ENCODE measurements at regions not wholly inside any gene's neighbourhood (a gene's known extent, or its start where the extent isn't known, plus 50 kb on each side); places are given as distances from the start of the nearest gene placed in this dataset.

- no TSS peak for BruUV-seq (replicated peaks)
- intact Hi-C loops (cut with micrococcal nuclease): no loop called here
- ChIA-PET POLR2A (no interaction called here), CTCF (no interaction called here)
- Histone ChIP-seq H3K79me2 (ENCODE audit: control insufficient read depth, insufficient read depth, low read length) (no peaks in the 10 kb centered on the region), H2AFZ (ENCODE audit: low read depth, low read length) (no peak overlapping the region), H3K4me3 (replicated peaks in 1 of 3; ENCODE audit: insufficient read depth in 1 of 3, low read depth in 1 of 3, low read length in 3 of 3) (no peak overlapping the region), H3K4me2 (ENCODE audit: insufficient read depth, low read length) (no peak overlapping the region), H3K9me1 (replicated peaks; ENCODE audit: control insufficient read depth, extremely low read depth, insufficient read depth, low read length) (no peaks in the 10 kb centered on the region), H3K4me1 (ENCODE audit: control insufficient read depth, extremely low read depth, insufficient read depth, low read length) (no peaks in the 10 kb centered on the region), H3K9ac (replicated peaks; ENCODE audit: extremely low read depth, insufficient read depth, low read length) (no peak overlapping the region), H3K27ac (ENCODE audit: insufficient read depth, low read depth, low read length) (no peak overlapping the region), H4K20me1 (replicated peaks; ENCODE audit: control insufficient read depth, extremely low read depth, insufficient read depth, low read length) (no peaks in the 10 kb centered on the region), H3K36me3 (ENCODE audit: control insufficient read depth in 2 of 2, extremely low read depth in 1 of 2, insufficient read depth in 2 of 2, low read length in 2 of 2) (no peaks in the 10 kb centered on the region), H3K27me3 (ENCODE audit: control insufficient read depth in 2 of 2, insufficient read depth in 2 of 2, low read length in 2 of 2) (no peaks in the 10 kb centered on the region), H3K9me3 (replicated peaks; ENCODE audit: control insufficient read depth, insufficient read depth, low read length) (no peaks in the 10 kb centered on the region)
- no peak for TF ChIP-seq JUN (IDR thresholded peaks at IDR 0.05; ENCODE audit: borderline replicate concordance, insufficient read depth, insufficient read length, low read depth)
- no peak for TF ChIP-seq POLR2A (IDR thresholded peaks at IDR 0.05; ENCODE audit: low read depth, low read length)
- TF ChIP-seq FOS (IDR thresholded peaks at IDR 0.05; ENCODE audit: borderline replicate concordance, insufficient read depth, low read length): no peak
- TF ChIP-seq EZH2 (IDR thresholded peaks at IDR 0.05; ENCODE audit: borderline replicate concordance, low read depth, low read length, severe bottlenecking): no peak
- TF ChIP-seq MAX (IDR thresholded peaks at IDR 0.05; ENCODE audit: insufficient read depth, insufficient read length): no peak
- TF ChIP-seq GATA2 (IDR thresholded peaks at IDR 0.05; ENCODE audit: insufficient read depth, insufficient read length, low read depth, low read length): no peak
- no peak for DNase-seq (ENCODE audit: low read depth, low spot score)
- dilution Hi-C loops (cut with MboI; ENCODE audit: extremely low pct_ligation_motif_present, low sequenced_read_pairs): no loop called here
- FAIRE-seq: no peak
These were observed 58.7 kb upstream of the CCND2 start for GRCh38 chr12:4214877-4215228.

GRCh38 chr12:4213471-4213870 is 60.1 kb upstream of the CCND2 start:
- Histone ChIP-seq H3K9me3 (replicated peaks; ENCODE audit: control insufficient read depth, insufficient read depth, low read length) (no peaks in the 10 kb centered on the region), H3K27me3 (ENCODE audit: control insufficient read depth in 2 of 2, insufficient read depth in 2 of 2, low read length in 2 of 2) (no peaks in the 10 kb centered on the region), H3K79me2 (ENCODE audit: control insufficient read depth, insufficient read depth, low read length) (no peaks in the 10 kb centered on the region), H3K36me3 (ENCODE audit: control insufficient read depth in 2 of 2, extremely low read depth in 1 of 2, insufficient read depth in 2 of 2, low read length in 2 of 2) (no peaks in the 10 kb centered on the region), H3K4me1 (ENCODE audit: control insufficient read depth, extremely low read depth, insufficient read depth, low read length) (no peaks in the 10 kb centered on the region), H3K4me2 (ENCODE audit: insufficient read depth, low read length) (no peak overlapping the region), H4K20me1 (replicated peaks; ENCODE audit: control insufficient read depth, extremely low read depth, insufficient read depth, low read length) (no peaks in the 10 kb centered on the region), H3K9me1 (replicated peaks; ENCODE audit: control insufficient read depth, extremely low read depth, insufficient read depth, low read length) (no peaks in the 10 kb centered on the region), H3K4me3 (replicated peaks in 1 of 3; ENCODE audit: insufficient read depth in 1 of 3, low read depth in 1 of 3, low read length in 3 of 3) (no peak overlapping the region), H3K27ac (ENCODE audit: insufficient read depth, low read depth, low read length) (no peak overlapping the region), H3K9ac (replicated peaks; ENCODE audit: extremely low read depth, insufficient read depth, low read length) (no peak overlapping the region), H2AFZ (ENCODE audit: low read depth, low read length) (no peak overlapping the region)
- POLR2A ChIA-PET: no interaction called here
- CTCF ChIA-PET: interaction anchor here (1.0 kb wide), 1 partner anchor 63 kb away, joined by 4 read pairs; no protein-coding TSS in a partner anchor
- DNase-seq (ENCODE audit: low read depth, low spot score) (no peak), FAIRE-seq (no peak)
- dilution Hi-C loops (cut with MboI; ENCODE audit: extremely low pct_ligation_motif_present, low sequenced_read_pairs) (no loop called here), intact Hi-C loops (cut with micrococcal nuclease) (loop anchor here (1.0 kb wide), 1 partner anchor 32 kb away; no protein-coding TSS in a partner anchor)
- no TSS peak for BruUV-seq (replicated peaks)
- TF ChIP-seq POLR2A (IDR thresholded peaks at IDR 0.05; ENCODE audit: low read depth, low read length) (no peak), MYC (IDR thresholded peaks at IDR 0.05; ENCODE audit: low read depth, low read length) (no peak), MAX (IDR thresholded peaks at IDR 0.05; ENCODE audit: insufficient read depth, insufficient read length) (no peak), GATA2 (IDR thresholded peaks at IDR 0.05; ENCODE audit: insufficient read depth, insufficient read length, low read depth, low read length) (no peak), CTCF (IDR thresholded peaks at IDR 0.05; ENCODE audit: extremely low read depth in 1 of 2, insufficient read depth in 1 of 2, low read depth in 1 of 2, low read length in 2 of 2) (no peak), POLR2AphosphoS5 (IDR thresholded peaks at IDR 0.05; ENCODE audit: insufficient read depth, low read depth, low read length) (no peak), EZH2 (IDR thresholded peaks at IDR 0.05; ENCODE audit: borderline replicate concordance, low read depth, low read length, severe bottlenecking) (no peak), JUN (IDR thresholded peaks at IDR 0.05; ENCODE audit: borderline replicate concordance, insufficient read depth, insufficient read length, low read depth) (no peak), FOS (IDR thresholded peaks at IDR 0.05; ENCODE audit: borderline replicate concordance, insufficient read depth, low read length) (no peak)

Data from endothelial cell of umbilical vein (primary cell).